Epithelial cell of proximal tubule (primary cell): ENCODE measurements at regions not wholly inside any gene's neighbourhood (a gene's known extent, or its start where the extent isn't known, plus 50 kb on each side); places are given as distances from the start of the nearest gene placed in this dataset.

Experiments
- DNase-seq: peaks from one replicate; pipeline ENCODE4 v3.0.0-alpha.2; 2011; ENCODE audit warnings: low read depth
- H3K4me3 ChIP-seq: 2 replicates; pipeline ENCODE4 v1.5.1; 2011; ENCODE audit warnings: low read depth, mild to moderate bottlenecking, low read length
- CTCF ChIP-seq: conservative IDR thresholded peaks from 2 replicates; pipeline ENCODE4 v1.5.1; 2012; ENCODE audit warnings: low read depth, mild to moderate bottlenecking, low read length

- no peak overlapping the region for H3K4me3 ChIP-seq
- no peak for TF ChIP-seq CTCF
- no peak for DNase-seq
Observed at GRCh38 chr15:37221671-37222145, 121.4 kb upstream of the MEIS2 start.

- no peak overlapping the region for H3K4me3 ChIP-seq
- TF ChIP-seq CTCF: no peak
Observed at GRCh38 chr15:37223089-37223488, 122.7 kb upstream of the MEIS2 start.

DNA sequence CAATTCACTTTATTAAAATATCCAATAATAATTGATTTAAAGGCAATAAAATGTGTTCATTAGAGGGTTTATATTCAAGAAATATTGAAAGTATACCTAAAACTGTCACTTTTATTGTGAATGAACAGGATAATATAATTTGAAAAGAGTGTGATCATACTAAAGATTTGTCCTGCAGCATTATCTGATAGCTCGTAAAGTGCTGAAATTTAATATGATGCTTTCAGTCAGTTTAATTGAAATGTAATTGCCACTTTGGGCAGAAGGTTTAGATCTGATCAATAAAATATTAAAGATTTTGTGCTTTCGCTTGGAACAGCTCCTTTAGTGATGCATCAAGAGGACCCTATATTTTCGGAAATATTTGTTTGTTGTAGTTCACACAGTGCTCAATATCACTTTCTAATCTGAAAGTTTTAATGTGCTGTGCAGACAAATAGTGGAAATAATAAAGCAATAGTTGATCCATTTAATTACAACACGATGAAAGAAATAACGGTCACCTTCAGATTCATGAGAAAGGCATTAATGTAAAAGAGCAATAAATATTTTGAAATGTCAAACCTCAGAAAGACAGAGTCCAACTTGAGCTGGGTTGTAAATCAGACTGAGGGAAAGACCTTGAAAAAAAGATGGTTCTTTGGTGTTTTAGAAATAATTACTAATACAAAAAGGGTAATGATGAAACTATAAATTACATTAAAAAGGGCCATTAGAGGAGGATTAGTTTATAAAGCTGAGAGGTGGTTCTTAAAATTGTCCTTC lies 129.7 kb upstream of the MEIS2 start:
- no peak for DNase-seq
- no peak overlapping the region for H3K4me3 ChIP-seq
- no peak for TF ChIP-seq CTCF

More at GRCh38 chr15:37223089-37223488, 122.7 kb upstream of the MEIS2 start:
- DNase-seq: no peak

GRCh38 chr15:37245358-37245757 lies 145.0 kb upstream of the MEIS2 start:
- no peak overlapping the region for H3K4me3 ChIP-seq
- TF ChIP-seq CTCF: no peak
- DNase-seq: no peak

DNA sequence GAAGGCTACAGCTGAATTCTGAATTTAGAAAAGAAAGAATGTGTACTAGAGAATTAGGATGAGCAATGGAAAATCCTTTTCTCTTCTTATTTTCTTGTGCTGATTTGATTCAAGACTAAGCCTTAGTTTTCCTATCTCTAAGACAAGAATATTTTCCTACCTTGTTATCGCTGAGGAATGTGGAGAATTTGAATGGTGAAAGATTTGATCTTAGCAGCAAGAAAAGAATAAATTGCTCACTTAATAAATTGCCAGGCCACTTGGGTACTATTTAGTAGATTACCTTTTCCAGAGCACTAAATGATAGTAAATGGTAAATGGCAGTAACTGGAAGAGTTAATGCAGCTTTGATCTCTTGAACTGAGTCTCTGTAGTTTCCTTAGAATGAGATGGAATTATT lies 145.7 kb upstream of the MEIS2 start:
- H3K4me3 ChIP-seq: no peak overlapping the region
- DNase-seq: no peak
- TF ChIP-seq CTCF: no peak

- TF ChIP-seq CTCF: no peak
- no peak for DNase-seq
- no peak overlapping the region for H3K4me3 ChIP-seq
Observed at GRCh38 chr15:37246856-37247255, 146.5 kb upstream of the MEIS2 start.

GRCh38 chr15:37249249-37249648 lies 148.9 kb upstream of the MEIS2 start:
- DNase-seq: no peak
- no peak overlapping the region for H3K4me3 ChIP-seq
- no peak for TF ChIP-seq CTCF
